Neural cell (in vitro differentiated cells): ENCODE measurements at regions not wholly inside any gene's neighbourhood (a gene's known extent, or its start where the extent isn't known, plus 50 kb on each side); places are given as distances from the start of the nearest gene placed in this dataset.

Source experiments
- H2AFZ ChIP-seq: fragments of 200-600, 300-800 bp; sonication (generic), shearing (Covaris generic); 2 replicates; pipeline ENCODE4 v1.6.0; 2014; ENCODE audit warnings: low read depth, mild to moderate bottlenecking, antibody characterized with exemption, low read length, moderate library complexity
- H3F3A ChIP-seq: fragments of 200-600 bp; shearing (Covaris generic); 2 replicates; pipeline ENCODE4 v1.6.1; 2016; ENCODE audit warnings: mild to moderate bottlenecking, moderate library complexity, mixed read lengths, antibody characterized with exemption, low read length; ENCODE audit not compliant: insufficient read depth, poor library complexity, severe bottlenecking
- H3K27ac ChIP-seq: fragments of 200-600, 300-800 bp; sonication (generic), shearing (Covaris generic); 2 replicates; pipeline ENCODE4 v1.5.1; 2014; ENCODE audit warnings: mild to moderate bottlenecking, low read length, moderate library complexity
- H3K27me3 ChIP-seq: fragments of 300-800, 200-600 bp; sonication (generic), shearing (Covaris generic); 2 replicates; pipeline ENCODE4 v1.6.0; 2014; ENCODE audit warnings: mild to moderate bottlenecking, low read depth, low read length, moderate library complexity; ENCODE audit not compliant: insufficient read depth
- H3K36me3 ChIP-seq: fragments of 300-800, 200-600 bp; sonication (generic), shearing (Covaris generic); 2 replicates; pipeline ENCODE4 v1.5.1; 2014; ENCODE audit warnings: mild to moderate bottlenecking, antibody characterized with exemption, low read length, moderate library complexity; ENCODE audit not compliant: insufficient read depth
- H3K4me2 ChIP-seq: fragments of 300-800, 200-600 bp; sonication (generic), shearing (Covaris generic); 2 replicates; pipeline ENCODE4 v1.6.0; 2014; ENCODE audit warnings: mild to moderate bottlenecking, low read length
- H3K4me3 ChIP-seq: fragments of 300-800, 200-600 bp; sonication (generic), shearing (Covaris generic); 2 replicates; pipeline ENCODE4 v1.5.1; 2014; ENCODE audit warnings: mild to moderate bottlenecking, low read length, moderate library complexity
- H3K79me2 ChIP-seq: fragments of 200-600 bp; shearing (Covaris generic); replicated peaks from 2 replicates; pipeline ENCODE4 v1.6.0; 2014; ENCODE audit warnings: mild to moderate bottlenecking, low read length, moderate library complexity; ENCODE audit not compliant: insufficient read depth
- H3K9ac ChIP-seq: fragments of 300-800, 200-600 bp; sonication (generic), shearing (Covaris generic); 2 replicates; pipeline ENCODE4 v1.6.1; 2016; ENCODE audit warnings: mild to moderate bottlenecking, low read length, mixed read lengths
- H3K9me2 ChIP-seq: fragments of 200-600 bp; shearing (Covaris generic); 2 replicates; pipeline ENCODE4 v1.6.1; 2016; ENCODE audit warnings: mild to moderate bottlenecking, low read length, mixed read lengths; ENCODE audit not compliant: insufficient read depth
- H3K9me3 ChIP-seq: fragments of 200-600, 300-800 bp; sonication (generic), shearing (Covaris generic); 2 replicates; pipeline ENCODE4 v1.6.1; 2016; ENCODE audit warnings: mild to moderate bottlenecking, mixed run types, low read length, moderate library complexity, mixed read lengths
- H4K20me1 ChIP-seq: fragments of 200-600 bp; shearing (Covaris generic); 2 replicates; pipeline ENCODE4 v1.6.1; 2016; ENCODE audit warnings: mild to moderate bottlenecking, mixed run types; ENCODE audit not compliant: insufficient read depth
- CTCF ChIP-seq: fragments of 450-650 bp; IDR thresholded peaks from 2 replicates; pipeline ENCODE4 v1.5.1; 2014; ENCODE audit warnings: antibody characterized with exemption, mild to moderate bottlenecking, moderate library complexity; ENCODE audit not compliant: poor library complexity, severe bottlenecking
- EP300 ChIP-seq: fragments of 450-650 bp; conservative IDR thresholded peaks from 2 replicates; pipeline ENCODE4 v1.6.1; 2014; ENCODE audit warnings: antibody characterized with exemption, mild to moderate bottlenecking, moderate library complexity; ENCODE audit not compliant: poor library complexity, severe bottlenecking
- EZH2 ChIP-seq: fragments of 200-600, 300-800 bp; shearing (Covaris generic), sonication (generic); IDR thresholded peaks from 2 replicates; pipeline ENCODE4 v1.6.1; 2014; ENCODE audit warnings: antibody characterized with exemption, low read length, borderline replicate concordance, mild to moderate bottlenecking; ENCODE audit not compliant: insufficient read depth, poor library complexity, severe bottlenecking
- MXI1 ChIP-seq: fragments of 450-650 bp; conservative IDR thresholded peaks from 2 replicates; pipeline ENCODE4 v1.6.1; 2014; ENCODE audit warnings: antibody characterized with exemption, mild to moderate bottlenecking; ENCODE audit not compliant: poor library complexity, severe bottlenecking
- POLR2AphosphoS5 ChIP-seq: IDR thresholded peaks from 2 replicates; pipeline ENCODE4 v1.6.1; 2012
- RAD21 ChIP-seq: fragments of 450-650 bp; conservative IDR thresholded peaks from 2 replicates; pipeline ENCODE4 v1.6.1; 2014; ENCODE audit warnings: antibody characterized with exemption, mild to moderate bottlenecking, moderate library complexity
- SMC3 ChIP-seq: fragments of 450-650 bp; conservative IDR thresholded peaks from 2 replicates; pipeline ENCODE4 v1.6.1; 2014; ENCODE audit warnings: antibody characterized with exemption, mild to moderate bottlenecking, moderate library complexity; ENCODE audit not compliant: poor library complexity
- TAF1 ChIP-seq: IDR thresholded peaks from 2 replicates; pipeline ENCODE4 v1.6.1; 2012; ENCODE audit warnings: low read depth
- TF ChIP-seq, protein P1 (sequence below): IDR thresholded peaks from 2 replicates; pipeline ENCODE4 v1.6.1; 2012; ENCODE audit warnings: borderline replicate concordance

GRCh38 chr18:39748727-39749126, 2183.1 kb upstream of the CELF4 start:
- no peaks in the 10 kb centered on the region for H4K20me1 ChIP-seq
- H2AFZ ChIP-seq: no peak overlapping the region
- H3K79me2 ChIP-seq: no peaks in the 10 kb centered on the region
- no peak overlapping the region for H3K9ac ChIP-seq
- TF ChIP-seq TAF1 (no peak), SMC3 (no peak), POLR2AphosphoS5 (no peak), EZH2 (no peak), CTCF (no peak), RAD21 (no peak), EP300 (no peak), MXI1 (no peak)
- TF ChIP-seq, protein P1, sequence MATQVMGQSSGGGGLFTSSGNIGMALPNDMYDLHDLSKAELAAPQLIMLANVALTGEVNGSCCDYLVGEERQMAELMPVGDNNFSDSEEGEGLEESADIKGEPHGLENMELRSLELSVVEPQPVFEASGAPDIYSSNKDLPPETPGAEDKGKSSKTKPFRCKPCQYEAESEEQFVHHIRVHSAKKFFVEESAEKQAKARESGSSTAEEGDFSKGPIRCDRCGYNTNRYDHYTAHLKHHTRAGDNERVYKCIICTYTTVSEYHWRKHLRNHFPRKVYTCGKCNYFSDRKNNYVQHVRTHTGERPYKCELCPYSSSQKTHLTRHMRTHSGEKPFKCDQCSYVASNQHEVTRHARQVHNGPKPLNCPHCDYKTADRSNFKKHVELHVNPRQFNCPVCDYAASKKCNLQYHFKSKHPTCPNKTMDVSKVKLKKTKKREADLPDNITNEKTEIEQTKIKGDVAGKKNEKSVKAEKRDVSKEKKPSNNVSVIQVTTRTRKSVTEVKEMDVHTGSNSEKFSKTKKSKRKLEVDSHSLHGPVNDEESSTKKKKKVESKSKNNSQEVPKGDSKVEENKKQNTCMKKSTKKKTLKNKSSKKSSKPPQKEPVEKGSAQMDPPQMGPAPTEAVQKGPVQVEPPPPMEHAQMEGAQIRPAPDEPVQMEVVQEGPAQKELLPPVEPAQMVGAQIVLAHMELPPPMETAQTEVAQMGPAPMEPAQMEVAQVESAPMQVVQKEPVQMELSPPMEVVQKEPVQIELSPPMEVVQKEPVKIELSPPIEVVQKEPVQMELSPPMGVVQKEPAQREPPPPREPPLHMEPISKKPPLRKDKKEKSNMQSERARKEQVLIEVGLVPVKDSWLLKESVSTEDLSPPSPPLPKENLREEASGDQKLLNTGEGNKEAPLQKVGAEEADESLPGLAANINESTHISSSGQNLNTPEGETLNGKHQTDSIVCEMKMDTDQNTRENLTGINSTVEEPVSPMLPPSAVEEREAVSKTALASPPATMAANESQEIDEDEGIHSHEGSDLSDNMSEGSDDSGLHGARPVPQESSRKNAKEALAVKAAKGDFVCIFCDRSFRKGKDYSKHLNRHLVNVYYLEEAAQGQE: no peak
- no peaks in the 10 kb centered on the region for H3K36me3 ChIP-seq
- H3F3A ChIP-seq: no peaks in the 10 kb centered on the region
- no peak overlapping the region for H3K4me2 ChIP-seq
- no peaks in the 10 kb centered on the region for H3K27me3 ChIP-seq
- no peak overlapping the region for H3K4me3 ChIP-seq
- no peak overlapping the region for H3K27ac ChIP-seq
- H3K9me2 ChIP-seq: no peaks in the 10 kb centered on the region
- no peaks in the 10 kb centered on the region for H3K9me3 ChIP-seq

DNA sequence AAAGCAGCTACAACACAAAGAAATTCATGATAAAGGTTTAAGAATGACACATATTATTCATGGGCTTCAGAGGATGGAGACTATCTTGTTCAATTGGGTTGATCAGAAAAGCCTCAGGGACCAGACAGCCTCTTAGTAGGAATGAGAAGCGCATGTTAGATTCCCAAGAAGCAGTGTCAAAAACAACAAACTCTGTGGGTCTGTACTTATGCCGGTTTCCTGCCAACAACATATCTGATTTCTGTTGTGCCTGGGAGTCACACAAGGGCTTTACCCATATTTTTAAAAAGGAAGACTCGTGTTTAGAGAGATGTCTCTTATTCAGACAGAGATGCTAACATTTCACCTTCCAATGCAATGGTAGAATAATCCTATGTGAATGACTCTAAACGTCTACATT, 2180.6 kb upstream of the CELF4 start:
- Histone ChIP-seq H3K9me2 (no peaks in the 10 kb centered on the region), H3K79me2 (no peaks in the 10 kb centered on the region)

More for the DNA sequence above, 2180.6 kb upstream of the CELF4 start:
- Histone ChIP-seq H2AFZ (no peak overlapping the region), H3K36me3 (no peaks in the 10 kb centered on the region), H3K9ac (no peak overlapping the region), H4K20me1 (no peaks in the 10 kb centered on the region), H3K27me3 (no peaks in the 10 kb centered on the region), H3K9me3 (no peaks in the 10 kb centered on the region), H3K27ac (no peak overlapping the region), H3K4me3 (no peak overlapping the region), H3K4me2 (no peak overlapping the region), H3F3A (no peaks in the 10 kb centered on the region)
- TF ChIP-seq MXI1 (no peak), SMC3 (no peak), POLR2AphosphoS5 (no peak), CTCF (no peak), EP300 (no peak), TAF1 (no peak), EZH2 (no peak), RAD21 (no peak)
- TF ChIP-seq, protein P1: no peak
